ENCODE measurements at regions not wholly inside any gene's neighbourhood (a gene's known extent, or its start where the extent isn't known, plus 50 kb on each side); places are given as distances from the start of the nearest gene placed in this dataset.

DNA sequence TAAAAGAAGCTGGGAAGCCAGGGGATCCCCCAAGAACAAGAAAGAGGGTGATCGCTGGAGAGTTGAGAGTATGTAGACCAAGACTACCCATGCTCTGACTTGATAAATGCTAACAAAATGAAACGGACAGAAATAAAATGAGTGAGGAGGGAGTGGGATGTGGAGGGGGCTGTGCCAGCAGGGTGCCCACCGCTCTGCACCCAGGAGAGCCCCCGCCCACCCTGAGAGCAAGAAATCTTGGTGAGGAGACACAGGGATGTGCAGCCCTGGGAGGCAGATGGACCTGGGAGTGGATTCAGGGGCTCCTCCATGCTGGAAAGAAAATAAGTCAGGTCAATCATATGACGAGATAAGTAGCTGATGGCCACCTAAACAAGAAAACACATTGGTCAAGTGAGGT is 590.9 kb downstream of the AJAP1 start:
- intact Hi-C loops (cut with DNase I; ENCODE audit: low total_unique reads), result no loop called here
- peaks cover 0 to 18% (median 4%) of the 10 kb centered on the region in 4 donors for H3K9me3 ChIP-seq
- no peak for DNase-seq
- H3K4me3 ChIP-seq, result no peak overlapping the region
- 73 to 87% (median 82%) methylated on average over 5 of the region's 5 CpGs for WGBS, 5 donors
- no peak overlapping the region for H3K27ac ChIP-seq
- no peaks in the 10 kb centered on the region for H3K36me3 ChIP-seq
- TF ChIP-seq POLR2A (IDR thresholded peaks at IDR 0.05), result no peak
- no peak for TF ChIP-seq EP300 (IDR thresholded peaks at IDR 0.05)
- TF ChIP-seq, protein P1, sequence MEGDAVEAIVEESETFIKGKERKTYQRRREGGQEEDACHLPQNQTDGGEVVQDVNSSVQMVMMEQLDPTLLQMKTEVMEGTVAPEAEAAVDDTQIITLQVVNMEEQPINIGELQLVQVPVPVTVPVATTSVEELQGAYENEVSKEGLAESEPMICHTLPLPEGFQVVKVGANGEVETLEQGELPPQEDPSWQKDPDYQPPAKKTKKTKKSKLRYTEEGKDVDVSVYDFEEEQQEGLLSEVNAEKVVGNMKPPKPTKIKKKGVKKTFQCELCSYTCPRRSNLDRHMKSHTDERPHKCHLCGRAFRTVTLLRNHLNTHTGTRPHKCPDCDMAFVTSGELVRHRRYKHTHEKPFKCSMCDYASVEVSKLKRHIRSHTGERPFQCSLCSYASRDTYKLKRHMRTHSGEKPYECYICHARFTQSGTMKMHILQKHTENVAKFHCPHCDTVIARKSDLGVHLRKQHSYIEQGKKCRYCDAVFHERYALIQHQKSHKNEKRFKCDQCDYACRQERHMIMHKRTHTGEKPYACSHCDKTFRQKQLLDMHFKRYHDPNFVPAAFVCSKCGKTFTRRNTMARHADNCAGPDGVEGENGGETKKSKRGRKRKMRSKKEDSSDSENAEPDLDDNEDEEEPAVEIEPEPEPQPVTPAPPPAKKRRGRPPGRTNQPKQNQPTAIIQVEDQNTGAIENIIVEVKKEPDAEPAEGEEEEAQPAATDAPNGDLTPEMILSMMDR (IDR thresholded peaks at IDR 0.05), result no peak
- no peak for TF ChIP-seq POLR2AphosphoS5 (IDR thresholded peaks at IDR 0.05)
- H3K27me3 ChIP-seq, result peaks cover 0 to 13% (median 0%) of the 10 kb centered on the region in 3 donors
- peaks cover 0 to under 1% (median 0%) of the 10 kb centered on the region in 4 donors for H3K4me1 ChIP-seq

- no peak overlapping the region for H3K27ac ChIP-seq
- no peak for DNase-seq
- TF ChIP-seq, protein P1 (IDR thresholded peaks at IDR 0.05), result no peak
- TF ChIP-seq POLR2A (IDR thresholded peaks at IDR 0.05), result no peak
- no peak for TF ChIP-seq POLR2AphosphoS5 (IDR thresholded peaks at IDR 0.05)
- no peak for TF ChIP-seq EP300 (IDR thresholded peaks at IDR 0.05)
- no peak overlapping the region for H3K4me3 ChIP-seq
- H3K36me3 ChIP-seq, result no peaks in the 10 kb centered on the region
- intact Hi-C loops (cut with DNase I; ENCODE audit: low total_unique reads), result no loop called here
- peaks cover 0 to 7% (median 0%) of the 10 kb centered on the region in 3 donors for H3K27me3 ChIP-seq
- H3K4me1 ChIP-seq, result peaks cover 0 to 6% (median 0%) of the 10 kb centered on the region in 4 donors
- WGBS, 5 donors, result 72 to 79% (median 74%) methylated on average over 13 of the region's 13 CpGs
- peaks cover 0 to 12% (median 4%) of the 10 kb centered on the region in 4 donors for H3K9me3 ChIP-seq
These were observed 590.3 kb downstream of the AJAP1 start for GRCh38 chr1:5244631-5245285.

- no peak overlapping the region for H3K27ac ChIP-seq
- WGBS, 5 donors, result 47 to 74% (median 48%) methylated on average over 5 of the region's 5 CpGs
- no peak for DNase-seq
- H3K4me1 ChIP-seq, result peaks cover 0 to 6% (median 0%) of the 10 kb centered on the region in 4 donors
- H3K4me3 ChIP-seq, result no peak overlapping the region
- intact Hi-C loops (cut with DNase I; ENCODE audit: low total_unique reads), result no loop called here
- TF ChIP-seq, protein P1 (IDR thresholded peaks at IDR 0.05), result no peak
- TF ChIP-seq POLR2A (IDR thresholded peaks at IDR 0.05), result no peak
- H3K27me3 ChIP-seq, result peaks cover 0 to 4% (median 0%) of the 10 kb centered on the region in 3 donors
- no peaks in the 10 kb centered on the region for H3K36me3 ChIP-seq
- peaks cover 0 to 4% (median under 1%) of the 10 kb centered on the region in 4 donors for H3K9me3 ChIP-seq
These were observed 588.4 kb downstream of the AJAP1 start for GRCh38 chr1:5242850-5243249.

DNA sequence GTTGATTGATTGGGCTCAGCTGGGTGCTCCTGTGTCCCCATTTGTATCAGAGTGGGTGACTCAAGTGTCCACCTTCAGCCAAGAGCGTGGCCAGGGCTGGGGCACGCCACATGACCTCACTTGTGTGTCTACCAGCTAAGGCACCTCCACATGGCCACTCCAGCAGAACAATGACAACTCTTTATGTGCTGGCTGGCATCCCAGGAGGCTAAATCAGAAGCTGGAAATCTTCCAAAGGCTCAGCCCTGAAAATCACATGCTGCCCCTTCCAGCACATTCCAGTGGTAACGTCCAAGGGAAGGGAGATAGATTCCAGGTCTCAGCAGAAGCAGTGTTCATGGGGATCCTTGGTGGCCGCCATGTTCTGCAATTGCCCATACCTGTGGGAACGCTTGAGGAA is 585.5 kb downstream of the AJAP1 start:
- Histone ChIP-seq H3K4me1 (peaks cover 0 to 6% (median 0%) of the 10 kb centered on the region in 4 donors), H3K27ac (no peak overlapping the region), H3K4me3 (no peak overlapping the region), H3K27me3 (peaks cover 0 to 11% (median 2%) of the 10 kb centered on the region in 3 donors), H3K36me3 (no peaks in the 10 kb centered on the region), H3K9me3 (no peaks in the 10 kb centered on the region)
- peak in 1 of 2 donors; percentile 16 for DNase-seq
- TF ChIP-seq, protein P1 (IDR thresholded peaks at IDR 0.05), result no peak
- TF ChIP-seq EP300 (IDR thresholded peaks at IDR 0.05) (no peak), POLR2AphosphoS5 (IDR thresholded peaks at IDR 0.05) (no peak), POLR2A (IDR thresholded peaks at IDR 0.05) (no peak)
- intact Hi-C loops (cut with DNase I; ENCODE audit: low total_unique reads), result no loop called here
- WGBS, 5 donors, result 41 to 68% (median 65%) methylated on average over 4 to 5 of the region's 5 CpGs
